ACHN (cell line): ENCODE measurements at regions not wholly inside any gene's neighbourhood (a gene's known extent, or its start where the extent isn't known, plus 50 kb on each side); places are given as distances from the start of the nearest gene placed in this dataset.

Experiments
- DNase-seq: peaks from one replicate; pipeline ENCODE4 v3.0.0-alpha.2; 2015
- in situ Hi-C: cut with HindIII; loops from 2 replicates; pipeline ENCODE4 v1.10.0; 2017; ENCODE audit warnings: low sequenced_read_pairs, low pct_ligation_motif_present, low pct_unique_long_range_greater_than_20kb

GRCh38 chr2:148567716-148568115, 76.8 kb upstream of the EPC2 start:
- in situ Hi-C loops: no loop called here
- no peak for DNase-seq

GRCh38 chr2:148568597-148568996, 76.0 kb upstream of the EPC2 start:
- no peak for DNase-seq
- in situ Hi-C loops: no loop called here

- no peak for DNase-seq
- in situ Hi-C loops: no loop called here
Measured at GRCh38 chr2:148569221-148569620, 75.3 kb upstream of the EPC2 start.

DNA sequence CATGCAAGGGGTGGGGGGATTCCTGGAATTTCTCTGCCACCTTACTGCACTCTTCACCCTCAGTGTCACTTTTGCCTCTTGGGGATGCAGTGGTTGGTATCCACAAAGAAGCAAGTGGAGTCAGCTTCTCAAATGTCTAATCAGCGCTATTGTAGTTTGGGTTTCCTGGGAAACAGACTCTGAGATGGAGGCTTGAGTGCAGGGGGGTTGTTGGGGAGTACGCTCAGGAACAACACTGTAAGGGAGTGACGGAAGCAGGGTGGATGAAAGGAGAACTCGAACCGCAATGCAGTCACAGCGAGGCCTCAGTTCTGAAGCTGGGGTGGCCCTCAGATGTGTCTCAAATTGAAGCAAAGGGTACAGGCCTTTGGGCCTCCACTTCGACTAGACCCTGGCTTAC, 73.6 kb upstream of the EPC2 start:
- in situ Hi-C loops: no loop called here
- no peak for DNase-seq

DNA sequence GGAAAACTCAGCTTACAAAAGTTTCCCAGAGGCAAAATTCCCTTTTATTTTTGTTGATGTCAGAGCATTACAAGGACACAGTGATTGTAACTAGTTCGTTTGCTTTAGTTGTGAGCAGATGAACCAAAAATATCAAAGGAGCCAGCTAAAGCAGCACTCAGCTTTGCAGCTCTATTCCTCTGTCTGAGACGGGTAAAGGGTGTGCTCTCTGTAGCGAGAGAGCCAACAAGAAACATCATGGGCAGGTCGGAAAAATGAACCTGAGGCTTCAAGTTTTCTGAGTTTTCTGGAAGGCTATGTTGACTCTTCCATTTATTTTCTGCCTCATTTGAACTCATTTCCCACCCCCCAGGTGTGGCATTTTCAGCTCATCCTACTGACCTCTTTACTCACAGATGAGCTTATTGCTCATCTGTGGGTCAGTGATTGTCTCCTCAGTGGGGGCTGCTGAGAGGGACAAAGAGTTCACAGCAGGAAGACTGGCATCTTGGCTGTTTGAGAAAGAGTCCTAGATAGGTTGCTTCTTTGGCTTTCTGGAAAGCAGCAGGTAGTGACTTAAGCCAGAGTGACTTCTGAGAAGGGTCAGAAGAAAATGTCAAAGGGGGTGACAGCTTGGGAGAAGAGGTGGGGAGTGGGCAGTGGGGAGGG, 66.6 kb upstream of the EPC2 start:
- DNase-seq: no peak
- in situ Hi-C loops: no loop called here

GRCh38 chr2:148578493-148578884, 66.1 kb upstream of the EPC2 start:
- in situ Hi-C loops: no loop called here

GRCh38 chr2:148582679-148583511, 61.7 kb upstream of the EPC2 start:
- DNase-seq: peak; percentile 8
- in situ Hi-C loops: no loop called here

More at GRCh38 chr2:148578493-148578884, 66.1 kb upstream of the EPC2 start:
- DNase-seq: no peak

GRCh38 chr2:148585696-148586095, 58.9 kb upstream of the EPC2 start:
- DNase-seq: no peak

GRCh38 chr2:148586522-148587128, 57.9 kb upstream of the EPC2 start:
- in situ Hi-C loops: no loop called here
- no peak for DNase-seq

More at GRCh38 chr2:148585696-148586095, 58.9 kb upstream of the EPC2 start:
- in situ Hi-C loops: no loop called here

DNA sequence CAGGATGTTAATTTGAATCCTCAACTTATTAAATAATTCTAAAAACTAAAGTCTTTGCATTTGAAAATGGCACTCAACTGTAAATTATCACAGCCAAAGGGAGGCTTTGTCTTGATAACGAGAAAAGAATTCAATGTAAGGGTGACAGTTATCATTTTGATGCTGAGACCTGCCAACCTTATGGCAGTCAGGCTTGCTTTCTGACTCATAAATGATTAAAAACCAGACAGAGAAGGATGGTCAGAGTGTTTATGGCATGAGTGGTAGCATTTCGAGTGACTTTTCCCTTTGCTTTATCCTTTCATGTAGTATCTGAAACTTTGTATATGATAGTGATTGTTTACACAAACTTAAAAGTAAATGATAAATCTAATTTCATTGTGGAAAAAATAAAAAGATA, 53.9 kb upstream of the EPC2 start:
- no peak for DNase-seq
- in situ Hi-C loops: no loop called here

DNA sequence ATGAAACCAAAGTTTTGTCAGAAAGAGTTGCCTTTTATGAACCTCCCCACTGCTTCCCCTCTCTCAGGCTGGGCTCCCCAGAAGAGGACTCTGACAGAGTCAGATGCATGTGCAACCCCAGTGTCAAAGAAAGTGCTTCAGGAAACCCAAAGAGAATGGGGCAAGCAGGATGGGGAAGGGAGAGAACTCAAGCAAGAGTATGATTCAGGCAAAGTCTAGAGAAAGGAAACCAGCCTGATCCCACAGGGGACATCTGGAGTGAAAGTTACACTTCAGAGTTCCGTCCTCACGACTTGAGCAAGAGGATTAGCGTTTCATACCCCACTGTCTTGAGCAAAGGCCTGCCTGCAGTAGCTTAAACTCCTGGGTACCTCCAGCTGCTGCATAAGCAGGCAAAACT, 51.8 kb upstream of the EPC2 start:
- DNase-seq: no peak
- in situ Hi-C loops: no loop called here

- in situ Hi-C loops: no loop called here
- no peak for DNase-seq
Measured at GRCh38 chr2:148593421-148593820, 51.1 kb upstream of the EPC2 start.

DNA sequence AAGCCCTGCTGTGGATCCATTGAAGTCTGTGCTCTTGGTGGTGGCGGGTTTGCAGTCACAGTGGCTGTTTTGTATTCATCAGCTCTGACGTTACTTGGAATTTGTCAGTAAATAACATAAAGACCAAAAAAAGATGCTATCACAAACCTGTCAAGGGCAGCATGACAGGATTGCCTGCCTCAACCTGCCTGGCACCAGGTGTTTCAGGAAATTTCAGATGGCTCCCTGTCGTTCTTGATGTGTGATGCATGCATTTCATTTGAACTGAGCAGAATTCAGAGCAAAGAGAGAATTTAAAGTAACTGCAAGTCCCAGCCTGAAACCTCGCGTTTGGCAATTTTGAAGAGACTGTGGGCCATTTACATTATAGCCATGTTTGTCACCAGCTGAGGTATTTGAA, 50.3 kb upstream of the EPC2 start:
- DNase-seq: no peak
- in situ Hi-C loops: no loop called here
